Lower leg skin (tissue), 4 donors: ENCODE measurements at regions not wholly inside any gene's neighbourhood (a gene's known extent, or its start where the extent isn't known, plus 50 kb on each side); places are given as distances from the start of the nearest gene placed in this dataset.

ENCODE experiments used
- DNase-seq, 2 donors: peaks; one replicate each; pipeline ENCODE4 v3.0.0-alpha.2; 2019; ENCODE audit warnings: low spot score in 2 of 2
- H3K4me3 ChIP-seq: fragments of 200-600 bp; sonication (generic); 2 replicates; pipeline ENCODE4 v1.5.1; 2017; ENCODE audit warnings: mild to moderate bottlenecking, low read depth; ENCODE audit not compliant: poor library complexity, severe bottlenecking
- CTCF ChIP-seq, 3 donors: fragments of 450-650 bp; IDR thresholded peaks; one replicate each; pipeline ENCODE4 v1.5.1; 2016; ENCODE audit warnings: antibody characterized with exemption in 3 of 3, mild to moderate bottlenecking in 3 of 3, moderate library complexity in 2 of 3
- POLR2A ChIP-seq, 2 donors: fragments of 450-650 bp; IDR thresholded peaks; one replicate each; pipeline ENCODE4 v1.6.1; 2016 to 2017; ENCODE audit warnings: antibody characterized with exemption in 2 of 2, mild to moderate bottlenecking in 1 of 2, moderate library complexity in 1 of 2
- WGBS, 2 donors: methylation state at CpG; one replicate each; pipeline ENCODE4 v1.1.5; 2018; 5-methylcytosine and 5-hydroxymethylcytosine counted together
- intact Hi-C: fragments of 100-400 bp; cut with DNase I; formaldehyde crosslinking; loops from one replicate; pipeline ENCODE4 v1.15.0; 2023; ENCODE audit warnings: low total_unique reads

GRCh38 chr11:90341986-90342385, 119.1 kb upstream of the CHORDC1 start:
- no peak for DNase-seq
- TF ChIP-seq POLR2A (IDR thresholded peaks at IDR 0.05) (no peak), CTCF (IDR thresholded peaks at IDR 0.05) (no peak)
- intact Hi-C loops = no loop called here
- 75 to 79% methylated on average over 3 of the region's 3 CpGs for WGBS, 2 donors
- no peak overlapping the region for H3K4me3 ChIP-seq

GRCh38 chr11:90332415-90332814, 109.6 kb upstream of the CHORDC1 start:
- intact Hi-C loops = no loop called here
- DNase-seq = no peak
- WGBS, 2 donors = 89 to 92% methylated on average over 1 of the region's 1 CpG
- H3K4me3 ChIP-seq = no peak overlapping the region
- TF ChIP-seq POLR2A (IDR thresholded peaks at IDR 0.05) = no peak
- TF ChIP-seq CTCF (IDR thresholded peaks at IDR 0.05) = no peak

GRCh38 chr11:90330632-90331031, 107.8 kb upstream of the CHORDC1 start:
- H3K4me3 ChIP-seq = no peak overlapping the region
- no peak for DNase-seq
- intact Hi-C loops = no loop called here
- WGBS, 2 donors = 86 to 89% methylated on average over 2 of the region's 2 CpGs
- TF ChIP-seq POLR2A (IDR thresholded peaks at IDR 0.05) = no peak
- TF ChIP-seq CTCF (IDR thresholded peaks at IDR 0.05) = no peak

GRCh38 chr11:90329043-90329442, 106.2 kb upstream of the CHORDC1 start:
- DNase-seq = no peak
- WGBS, 2 donors = 61 to 82% methylated on average over 1 of the region's 1 CpG
- no peak overlapping the region for H3K4me3 ChIP-seq
- intact Hi-C loops = no loop called here
- TF ChIP-seq POLR2A (IDR thresholded peaks at IDR 0.05) = no peak
- no peak for TF ChIP-seq CTCF (IDR thresholded peaks at IDR 0.05)

- intact Hi-C loops = no loop called here
- no peak overlapping the region for H3K4me3 ChIP-seq
- DNase-seq = no peak
- 73 to 79% methylated on average over 2 of the region's 2 CpGs for WGBS, 2 donors
- TF ChIP-seq CTCF (IDR thresholded peaks at IDR 0.05) = no peak
- no peak for TF ChIP-seq POLR2A (IDR thresholded peaks at IDR 0.05)
These were observed 103.8 kb upstream of the CHORDC1 start for GRCh38 chr11:90326647-90327046.

- TF ChIP-seq POLR2A (IDR thresholded peaks at IDR 0.05) (no peak), CTCF (IDR thresholded peaks at IDR 0.05) (no peak)
- no peak overlapping the region for H3K4me3 ChIP-seq
- 84 to 85% methylated on average over 5 of the region's 5 CpGs for WGBS, 2 donors
- no peak for DNase-seq
- intact Hi-C loops = no loop called here
These were observed 100.4 kb upstream of the CHORDC1 start for GRCh38 chr11:90323289-90323688.
